B cell (primary cell): ENCODE measurements at regions not wholly inside any gene's neighbourhood (a gene's known extent, or its start where the extent isn't known, plus 50 kb on each side); places are given as distances from the start of the nearest gene placed in this dataset.

Experiments
- EZH2 ChIP-seq: IDR thresholded peaks from 2 replicates; pipeline ENCODE4 v1.6.1; 2012; ENCODE audit warnings: borderline replicate concordance, low read depth, mild to moderate bottlenecking, moderate library complexity, low read length; ENCODE audit not compliant: insufficient read depth, poor library complexity, severe bottlenecking
- TF ChIP-seq, protein P1 (sequence below): fragments of 200-600 bp; IDR thresholded peaks from one replicate; pipeline ENCODE4 v1.8.0; 2022; ENCODE audit warnings: antibody characterized with exemption, mild to moderate bottlenecking

DNA sequence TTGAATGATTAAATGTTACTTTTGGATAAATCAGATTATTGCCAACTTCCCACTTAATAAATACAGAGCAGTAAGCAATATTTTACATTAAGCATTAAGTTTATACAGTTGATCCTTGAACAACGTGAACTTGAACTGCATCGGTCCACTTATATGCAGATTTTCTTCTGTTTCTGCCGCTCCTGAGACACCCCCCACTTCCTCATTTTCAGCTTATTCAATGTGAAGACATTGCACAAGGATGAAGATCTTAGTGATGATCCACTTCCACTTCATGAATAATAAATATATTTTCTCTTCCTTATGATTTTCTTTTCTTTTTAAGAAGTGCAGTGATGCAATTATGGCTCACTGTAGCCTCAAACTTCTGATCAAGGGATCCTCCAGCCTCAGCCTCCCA is 167.2 kb downstream of the LINC00237 start:
- TF ChIP-seq, protein P1, sequence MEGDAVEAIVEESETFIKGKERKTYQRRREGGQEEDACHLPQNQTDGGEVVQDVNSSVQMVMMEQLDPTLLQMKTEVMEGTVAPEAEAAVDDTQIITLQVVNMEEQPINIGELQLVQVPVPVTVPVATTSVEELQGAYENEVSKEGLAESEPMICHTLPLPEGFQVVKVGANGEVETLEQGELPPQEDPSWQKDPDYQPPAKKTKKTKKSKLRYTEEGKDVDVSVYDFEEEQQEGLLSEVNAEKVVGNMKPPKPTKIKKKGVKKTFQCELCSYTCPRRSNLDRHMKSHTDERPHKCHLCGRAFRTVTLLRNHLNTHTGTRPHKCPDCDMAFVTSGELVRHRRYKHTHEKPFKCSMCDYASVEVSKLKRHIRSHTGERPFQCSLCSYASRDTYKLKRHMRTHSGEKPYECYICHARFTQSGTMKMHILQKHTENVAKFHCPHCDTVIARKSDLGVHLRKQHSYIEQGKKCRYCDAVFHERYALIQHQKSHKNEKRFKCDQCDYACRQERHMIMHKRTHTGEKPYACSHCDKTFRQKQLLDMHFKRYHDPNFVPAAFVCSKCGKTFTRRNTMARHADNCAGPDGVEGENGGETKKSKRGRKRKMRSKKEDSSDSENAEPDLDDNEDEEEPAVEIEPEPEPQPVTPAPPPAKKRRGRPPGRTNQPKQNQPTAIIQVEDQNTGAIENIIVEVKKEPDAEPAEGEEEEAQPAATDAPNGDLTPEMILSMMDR = no peak
- no peak for TF ChIP-seq EZH2
